Adrenal gland (tissue), 5 donors: ENCODE measurements at regions not wholly inside any gene's neighbourhood (a gene's known extent, or its start where the extent isn't known, plus 50 kb on each side); places are given as distances from the start of the nearest gene placed in this dataset.

Source experiments
- CTCF ChIP-seq, 6 experiments: fragments of 450-650 bp in 4 of 6; fragments of 200-600 bp in 2 of 6; sonication (generic) in 1 of 6; IDR thresholded peaks; 1 replicate in 5 of 6; 2 replicates in 1 of 6; pipeline versions ENCODE4 v1.5.1 to v1.8.0; 2016 to 2021; ENCODE audit warnings: antibody characterized with exemption in 6 of 6, mild to moderate bottlenecking in 2 of 6, moderate library complexity in 1 of 6
- POLR2A ChIP-seq, 2 donors: fragments of 450-650 bp; IDR thresholded peaks; one replicate each; pipeline ENCODE4 v1.6.1; 2017; ENCODE audit warnings: antibody characterized with exemption in 2 of 2, mild to moderate bottlenecking in 2 of 2, moderate library complexity in 1 of 2
- donor health status: DM: no; HTN: no; CAD: no.

GRCh38 chr2:223542501-223542900 lies 59.7 kb downstream of the SCG2 start:
- TF ChIP-seq CTCF (IDR thresholded peaks at IDR 0.05) (no peak), POLR2A (IDR thresholded peaks at IDR 0.05) (no peak)
